IPS-18c (cell line): ENCODE measurements at regions not wholly inside any gene's neighbourhood (a gene's known extent, or its start where the extent isn't known, plus 50 kb on each side); places are given as distances from the start of the nearest gene placed in this dataset.

Experiments
- H3K4me3 ChIP-seq: 2 replicates; pipeline ENCODE4 v1.7.0; 2013; ENCODE audit warnings: low read depth, mild to moderate bottlenecking, low read length, moderate library complexity; ENCODE audit not compliant: insufficient read depth
- H3K9me3 ChIP-seq: one replicate; pipeline ENCODE4 v1.6.1; 2013; ENCODE audit warnings: mild to moderate bottlenecking, low read length, moderate library complexity; ENCODE audit not compliant: control insufficient read depth, insufficient read depth

GRCh38 chr4:27846951-27847350 lies 986.3 kb downstream of the STIM2 start:
- Histone ChIP-seq H3K4me3 (no peak overlapping the region), H3K9me3 (no peaks in the 10 kb centered on the region)

- no peak overlapping the region for H3K4me3 ChIP-seq
- no peaks in the 10 kb centered on the region for H3K9me3 ChIP-seq
These were observed 1000.7 kb downstream of the STIM2 start for GRCh38 chr4:27861381-27861787.

GRCh38 chr4:27861802-27862201 lies 1001.2 kb downstream of the STIM2 start:
- H3K4me3 ChIP-seq, result no peak overlapping the region
- no peaks in the 10 kb centered on the region for H3K9me3 ChIP-seq

GRCh38 chr4:27873596-27873995 lies 1013.0 kb downstream of the STIM2 start:
- no peak overlapping the region for H3K4me3 ChIP-seq

GRCh38 chr4:27881705-27882104 lies 1021.1 kb downstream of the STIM2 start:
- H3K9me3 ChIP-seq, result no peaks in the 10 kb centered on the region
- no peak overlapping the region for H3K4me3 ChIP-seq

More at GRCh38 chr4:27873596-27873995, 1013.0 kb downstream of the STIM2 start:
- no peaks in the 10 kb centered on the region for H3K9me3 ChIP-seq

- Histone ChIP-seq H3K4me3 (no peak overlapping the region), H3K9me3 (no peaks in the 10 kb centered on the region)
These were observed 1025.5 kb downstream of the STIM2 start for GRCh38 chr4:27886120-27886519.

- Histone ChIP-seq H3K9me3 (no peaks in the 10 kb centered on the region), H3K4me3 (no peak overlapping the region)
These were observed 1027.0 kb downstream of the STIM2 start for GRCh38 chr4:27887646-27888045.

- Histone ChIP-seq H3K4me3 (no peak overlapping the region), H3K9me3 (no peaks in the 10 kb centered on the region)
These were observed 1027.9 kb downstream of the STIM2 start for GRCh38 chr4:27888505-27888904.

- Histone ChIP-seq H3K9me3 (peaks cover 3% of the 10 kb centered on the region), H3K4me3 (no peak overlapping the region)
These were observed 1034.3 kb downstream of the STIM2 start for GRCh38 chr4:27894951-27895350.

- Histone ChIP-seq H3K4me3 (no peak overlapping the region), H3K9me3 (no peaks in the 10 kb centered on the region)
These were observed 1047.7 kb downstream of the STIM2 start for GRCh38 chr4:27908356-27908755.

- H3K9me3 ChIP-seq, result no peaks in the 10 kb centered on the region
- no peak overlapping the region for H3K4me3 ChIP-seq
These were observed 1049.6 kb downstream of the STIM2 start for GRCh38 chr4:27910227-27910626.

GRCh38 chr4:27911047-27911446 lies 1050.4 kb downstream of the STIM2 start:
- H3K9me3 ChIP-seq, result no peaks in the 10 kb centered on the region
- H3K4me3 ChIP-seq, result no peak overlapping the region

GRCh38 chr4:27913738-27914137 lies 1053.1 kb downstream of the STIM2 start:
- H3K9me3 ChIP-seq, result no peaks in the 10 kb centered on the region

GRCh38 chr4:27915822-27916221 lies 1055.2 kb downstream of the STIM2 start:
- H3K4me3 ChIP-seq, result no peak overlapping the region
- H3K9me3 ChIP-seq, result no peaks in the 10 kb centered on the region

More at GRCh38 chr4:27913738-27914137, 1053.1 kb downstream of the STIM2 start:
- H3K4me3 ChIP-seq, result no peak overlapping the region

GRCh38 chr4:27916452-27917184 lies 1056.0 kb downstream of the STIM2 start:
- H3K4me3 ChIP-seq, result no peak overlapping the region
- no peaks in the 10 kb centered on the region for H3K9me3 ChIP-seq

GRCh38 chr4:27917381-27917780 lies 1056.7 kb downstream of the STIM2 start:
- Histone ChIP-seq H3K4me3 (no peak overlapping the region), H3K9me3 (no peaks in the 10 kb centered on the region)

- no peak overlapping the region for H3K4me3 ChIP-seq
- no peaks in the 10 kb centered on the region for H3K9me3 ChIP-seq
These were observed 1060.6 kb downstream of the STIM2 start for GRCh38 chr4:27921231-27921630.

- H3K9me3 ChIP-seq, result no peaks in the 10 kb centered on the region
- no peak overlapping the region for H3K4me3 ChIP-seq
These were observed 1068.3 kb downstream of the STIM2 start for GRCh38 chr4:27928761-27929540.
